Renal pelvis (tissue), 1 donor: ENCODE measurements at regions not wholly inside any gene's neighbourhood (a gene's known extent, or its start where the extent isn't known, plus 50 kb on each side); places are given as distances from the start of the nearest gene placed in this dataset.

ENCODE experiments used
- DNase-seq: peaks from one replicate; pipeline ENCODE4 v3.0.0-alpha.2; 2013

GRCh38 chr2:23291239-23291638, 93.7 kb upstream of the KLHL29 start:
- DNase-seq, result no peak

DNA sequence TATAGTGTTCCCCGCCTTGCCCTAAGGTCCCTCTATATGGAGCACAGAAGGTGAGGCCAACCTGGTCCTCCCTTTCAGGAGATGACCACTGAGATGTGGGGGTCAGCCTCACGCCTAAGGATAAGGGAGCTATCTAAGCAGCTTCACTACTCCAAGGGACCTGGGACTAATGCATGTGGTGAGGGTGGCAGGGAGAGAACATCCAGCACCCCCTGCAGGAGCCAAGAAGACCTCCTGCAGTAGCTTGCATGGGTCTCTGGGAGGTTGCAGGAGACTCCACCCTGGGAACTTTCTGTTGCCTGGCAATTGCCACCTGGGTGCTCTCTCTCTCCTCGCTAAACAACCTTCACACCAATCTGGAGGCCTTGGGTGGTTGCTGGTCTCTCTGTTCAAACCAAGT, 93.0 kb upstream of the KLHL29 start:
- no peak for DNase-seq

- no peak for DNase-seq
These were observed 91.9 kb upstream of the KLHL29 start for GRCh38 chr2:23293063-23293462.

DNA sequence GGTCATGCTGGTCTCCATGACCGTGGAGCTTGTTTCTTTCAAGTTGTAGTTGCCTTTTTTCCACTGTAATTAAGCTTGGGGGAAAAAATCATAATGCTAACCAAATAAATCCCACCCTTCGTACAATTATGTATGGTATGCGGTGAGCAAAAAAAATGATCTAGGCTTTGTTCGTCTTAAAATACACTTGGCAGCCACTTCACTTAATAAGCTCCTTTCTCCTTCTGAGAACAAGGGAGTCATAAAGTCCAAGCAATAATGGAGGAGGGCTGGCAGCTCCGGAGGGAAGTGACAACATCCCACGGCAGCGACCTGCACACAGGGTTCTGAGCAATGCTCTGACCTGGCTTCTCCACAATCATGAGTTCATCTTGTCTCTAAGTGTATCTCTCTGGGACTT, 91.2 kb upstream of the KLHL29 start:
- peak; percentile 21 for DNase-seq

DNA sequence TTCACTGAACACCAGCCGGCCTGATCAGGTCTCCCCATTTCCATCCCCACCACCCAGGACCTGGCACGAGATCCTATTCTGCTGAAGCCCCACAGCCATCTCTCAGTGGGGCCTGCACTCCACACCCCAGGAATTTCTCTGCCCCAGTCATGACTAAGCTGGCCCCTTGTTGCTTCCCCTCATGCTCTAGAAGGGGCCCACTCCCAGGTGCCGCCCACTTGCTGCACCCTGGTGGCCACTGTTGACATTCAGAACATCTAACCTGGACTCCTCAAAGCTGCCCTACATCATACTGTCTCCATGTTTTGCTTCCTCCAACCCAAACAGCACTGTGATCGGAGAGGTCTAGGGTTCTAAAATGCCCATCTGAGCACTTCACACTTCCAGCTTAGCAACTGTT, 90.7 kb upstream of the KLHL29 start:
- no peak for DNase-seq

GRCh38 chr2:23296691-23297090, 88.3 kb upstream of the KLHL29 start:
- no peak for DNase-seq

DNA sequence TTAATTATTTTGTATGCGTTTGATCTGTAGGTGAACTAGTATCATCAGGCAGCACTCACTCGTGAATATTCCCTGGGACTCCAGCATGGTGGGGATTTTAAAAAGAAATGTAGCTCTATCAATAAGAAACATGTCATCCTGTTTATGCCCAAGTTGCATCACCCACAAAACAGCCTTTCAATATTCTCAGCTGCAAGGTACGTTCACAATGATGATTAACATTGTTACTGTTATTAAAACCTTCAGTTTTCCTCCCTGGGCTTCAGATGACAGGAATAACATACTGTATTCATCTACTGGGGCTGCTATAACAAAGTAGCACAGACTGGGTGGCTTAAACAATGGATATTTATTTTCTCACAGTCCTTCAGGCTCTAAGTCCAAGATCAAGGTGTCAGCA, 87.9 kb upstream of the KLHL29 start:
- no peak for DNase-seq

DNA sequence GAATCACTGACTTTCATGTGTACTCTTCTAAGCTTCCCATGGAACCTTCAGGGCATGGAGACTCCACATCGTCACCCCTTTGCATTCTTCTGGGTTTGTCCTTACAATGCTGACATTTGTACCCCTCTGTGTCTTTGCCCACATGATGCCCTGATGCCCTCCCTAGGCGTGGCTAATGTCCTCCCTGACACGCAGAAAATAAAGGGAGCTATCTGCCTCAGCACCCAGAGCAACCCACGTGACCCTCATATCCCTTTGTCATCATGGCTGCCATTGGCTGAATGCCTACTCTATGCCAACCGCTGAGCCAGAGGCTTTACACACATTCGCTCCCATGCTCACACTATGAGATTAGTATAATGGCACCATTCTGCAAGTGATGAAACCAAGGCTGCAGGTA, 86.4 kb upstream of the KLHL29 start:
- DNase-seq, result no peak

DNA sequence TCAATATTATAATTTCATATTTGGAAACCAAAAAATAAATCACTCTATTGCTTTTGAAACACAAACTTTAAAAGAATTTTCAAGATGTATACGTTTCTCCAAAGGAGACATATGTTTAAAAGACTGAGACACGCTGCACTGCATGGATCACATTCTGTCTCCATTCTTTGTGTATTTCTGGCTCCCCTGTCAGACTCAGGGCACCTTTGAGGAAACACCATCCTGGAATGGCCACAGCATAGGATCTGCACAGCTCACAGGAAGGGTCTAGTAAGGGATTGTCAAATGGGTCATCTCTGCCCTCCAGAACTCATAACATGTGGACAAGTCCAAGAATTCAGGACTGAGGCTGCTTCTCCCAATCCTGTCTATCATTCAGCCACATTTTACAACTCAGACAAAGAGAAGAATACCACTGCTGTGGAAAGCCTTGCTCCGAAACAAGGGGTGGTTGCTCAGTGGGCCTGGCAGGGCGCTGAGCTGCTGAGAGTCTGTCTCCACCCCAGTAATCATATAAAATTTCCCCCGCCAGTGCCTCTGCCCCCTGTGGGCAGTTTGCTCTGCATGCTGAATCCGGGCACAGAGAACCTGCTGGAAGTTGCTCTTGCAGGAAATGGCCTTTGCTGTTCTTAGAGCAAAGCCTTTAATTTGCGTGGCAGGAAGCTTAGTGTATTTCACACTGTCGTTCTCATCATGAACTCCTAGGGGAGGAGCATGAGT, 85.3 kb upstream of the KLHL29 start:
- no peak for DNase-seq

GRCh38 chr2:23301136-23301535, 83.8 kb upstream of the KLHL29 start:
- no peak for DNase-seq

GRCh38 chr2:23302591-23302990, 82.4 kb upstream of the KLHL29 start:
- DNase-seq, result no peak

DNA sequence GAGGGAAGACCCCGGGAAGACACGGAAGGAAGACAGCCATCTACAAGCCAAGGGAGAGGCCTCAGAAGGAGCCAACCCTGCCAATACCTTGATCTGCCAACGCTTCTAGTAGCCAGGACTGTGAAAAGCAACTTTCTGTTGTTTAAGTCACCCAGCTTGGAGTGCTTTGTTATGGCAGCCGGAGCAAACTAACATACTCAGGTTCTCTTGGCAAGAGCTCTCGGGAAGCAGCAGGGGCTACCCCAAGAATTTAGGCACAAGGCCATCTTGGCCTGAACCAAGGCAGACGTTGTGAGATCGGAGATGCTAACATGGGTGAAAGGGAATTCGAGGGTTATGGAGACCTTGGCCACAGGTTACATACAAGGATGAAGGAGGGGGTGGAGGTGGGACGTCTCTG, 78.6 kb upstream of the KLHL29 start:
- no peak for DNase-seq

DNA sequence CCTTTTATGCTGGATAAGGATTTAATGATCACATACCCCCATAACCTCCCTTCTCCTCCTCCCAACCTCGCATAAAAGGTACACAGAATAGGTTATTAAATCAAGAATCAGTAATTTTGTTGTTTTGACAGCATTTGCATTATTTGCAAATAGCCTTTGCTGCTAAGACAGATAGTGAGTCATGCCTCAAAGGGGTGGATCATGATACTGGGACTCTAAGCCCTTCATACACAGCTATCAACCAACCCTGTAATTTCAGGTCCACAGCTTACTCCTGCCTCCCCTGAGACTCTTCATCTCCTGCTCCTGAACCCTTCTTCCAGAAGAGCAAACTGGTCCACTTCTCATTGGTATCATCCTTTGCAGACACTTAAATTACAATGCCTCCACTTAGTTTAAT, 73.8 kb upstream of the KLHL29 start:
- no peak for DNase-seq

DNA sequence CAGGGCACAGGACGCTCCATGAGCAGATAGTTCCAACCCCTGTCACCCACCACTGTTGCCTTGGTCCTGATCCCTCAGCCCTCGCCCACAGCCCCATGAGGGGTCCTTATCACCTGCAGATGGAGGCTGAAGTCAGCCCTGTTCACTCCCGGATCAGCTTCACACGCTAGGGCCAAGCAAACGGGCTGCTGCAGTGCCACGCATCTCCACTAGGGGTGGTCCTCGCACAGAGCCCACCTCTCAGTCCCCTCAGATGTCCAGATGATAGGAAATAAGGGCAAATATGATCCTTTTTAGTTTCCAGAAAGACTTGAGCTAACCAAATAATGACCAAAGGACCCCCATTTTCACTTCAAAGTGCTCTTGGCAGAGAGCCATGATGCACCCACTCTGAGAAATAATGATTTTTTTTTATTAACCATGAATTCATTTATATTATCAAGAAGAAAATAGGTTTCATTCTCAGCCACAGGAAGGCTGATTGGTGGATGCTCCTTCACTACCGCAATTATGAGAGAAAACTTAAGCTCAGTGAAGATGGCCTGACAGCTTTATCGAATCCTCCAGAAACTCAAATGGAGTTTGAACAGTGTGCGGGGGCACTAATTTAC, 71.9 kb upstream of the KLHL29 start:
- DNase-seq, result no peak

GRCh38 chr2:23314687-23315086, 70.3 kb upstream of the KLHL29 start:
- DNase-seq, result no peak

GRCh38 chr2:23320058-23320457, 64.9 kb upstream of the KLHL29 start:
- no peak for DNase-seq

- no peak for DNase-seq
These were observed 63.2 kb upstream of the KLHL29 start for GRCh38 chr2:23321751-23322150.

DNA sequence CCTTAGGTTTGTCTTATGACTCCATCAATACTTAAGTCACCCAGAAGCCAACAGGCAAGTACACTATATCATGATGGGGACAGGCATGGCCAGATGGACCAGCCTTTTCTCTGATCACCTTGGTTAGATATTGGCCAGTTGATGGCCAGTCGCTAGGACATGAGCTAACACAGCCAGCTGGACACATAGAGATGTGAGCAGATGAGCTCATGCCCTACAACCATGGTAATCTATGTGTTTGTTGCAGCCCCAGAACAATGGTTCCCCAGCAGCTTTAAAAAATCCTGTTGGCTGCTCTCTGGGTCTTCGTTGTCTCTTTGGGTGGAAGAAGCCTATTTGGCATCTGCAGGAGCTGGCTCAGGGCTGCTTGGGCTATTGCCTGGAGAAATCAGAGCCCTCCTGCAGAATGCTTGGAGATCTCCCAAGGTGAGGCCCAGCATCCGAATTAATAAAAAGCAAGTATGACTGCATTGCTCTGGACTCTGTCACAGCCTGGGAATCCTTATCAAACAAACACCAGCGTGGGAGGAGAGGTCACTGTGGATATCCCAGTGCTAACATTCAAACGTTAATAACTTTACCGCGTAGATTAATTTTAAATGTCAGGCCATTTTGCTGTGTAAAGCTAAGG, 62.3 kb upstream of the KLHL29 start:
- no peak for DNase-seq

DNA sequence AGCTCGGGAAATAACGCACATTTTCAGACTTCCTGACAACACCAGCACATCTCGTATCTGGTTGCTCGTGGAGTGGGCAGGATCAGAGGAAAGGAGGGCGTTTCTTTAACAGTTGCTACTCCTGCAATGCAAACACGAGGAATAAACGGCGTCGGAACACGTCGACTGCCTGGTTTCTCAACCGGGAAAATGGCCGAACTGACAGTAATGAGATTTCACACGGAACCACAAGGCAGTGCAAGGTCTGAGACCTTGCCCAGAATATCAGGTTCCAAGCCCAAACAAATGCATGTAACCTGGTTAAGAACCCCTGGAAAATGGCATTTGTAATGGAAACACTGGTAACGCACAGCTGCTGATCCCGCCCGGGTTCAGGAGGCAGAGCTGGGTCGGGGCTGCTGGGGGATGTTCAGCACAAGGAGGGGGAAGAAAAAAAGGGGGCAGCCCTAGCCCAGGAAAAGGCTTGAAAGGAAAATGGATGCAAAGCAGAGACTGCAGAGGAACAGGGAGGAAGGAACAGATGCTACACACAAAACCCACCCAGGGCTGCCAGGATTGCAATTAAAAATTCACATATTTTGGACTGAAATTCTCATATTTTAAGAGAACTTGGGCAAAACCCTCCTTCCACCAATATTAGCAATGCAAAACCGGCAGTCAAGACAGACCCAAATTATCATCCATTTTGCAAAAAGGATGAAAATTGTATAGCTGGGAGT, 61.6 kb upstream of the KLHL29 start:
- DNase-seq, result no peak

DNA sequence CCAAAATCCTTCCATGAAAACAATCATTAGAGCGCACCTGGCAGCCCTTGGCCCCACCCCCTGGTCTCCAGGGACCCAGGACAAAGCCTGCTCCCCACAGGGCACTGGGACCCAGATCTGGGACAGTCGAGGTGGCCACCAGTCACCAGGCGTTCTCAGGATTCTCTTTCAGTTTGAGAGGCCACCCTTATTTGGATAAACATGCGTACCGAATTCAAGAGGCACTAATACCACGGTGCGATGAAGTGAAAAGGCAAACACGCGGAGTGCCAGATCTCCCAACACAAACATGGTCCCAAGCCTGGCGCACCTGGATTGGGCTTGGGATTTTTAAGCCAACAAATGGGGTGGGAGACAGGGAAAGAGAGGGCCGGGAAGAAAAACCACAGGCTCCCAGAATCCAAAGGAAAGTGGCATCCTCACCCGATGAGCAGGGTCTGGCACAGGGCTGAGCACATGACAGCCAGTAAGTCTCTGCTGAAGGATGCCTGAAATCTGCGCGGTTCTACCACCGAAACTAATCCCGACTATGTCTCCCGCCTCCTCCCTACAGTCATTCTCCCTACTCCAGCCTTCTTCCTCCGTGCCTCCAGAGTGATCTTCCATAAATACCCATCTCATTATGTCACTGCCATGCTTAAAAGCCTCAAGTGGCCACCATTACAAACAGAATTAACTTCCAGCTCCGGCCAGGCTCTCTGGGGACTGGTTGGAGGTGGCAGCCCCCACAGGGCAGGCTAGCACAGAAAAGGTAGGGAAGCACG, 60.9 kb upstream of the KLHL29 start:
- DNase-seq, result no peak

DNA sequence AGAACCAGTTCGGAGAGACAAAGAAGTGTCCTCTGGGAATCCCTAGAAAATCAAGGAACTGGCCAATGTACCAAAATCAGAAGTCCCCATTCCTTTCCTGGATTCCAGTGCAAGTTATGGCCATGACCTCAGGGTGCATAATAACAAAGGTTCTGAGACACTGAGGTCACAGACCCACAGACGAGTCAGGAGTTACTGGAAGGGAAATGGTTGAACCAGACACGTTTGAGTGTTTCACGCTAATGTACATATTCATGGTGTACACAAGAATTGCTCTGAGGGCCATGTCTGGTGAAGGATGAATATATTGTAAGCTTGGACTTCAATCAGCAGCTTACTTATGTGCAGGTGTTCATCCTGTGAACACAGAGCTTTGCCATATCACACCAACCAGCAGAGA, 58.6 kb upstream of the KLHL29 start:
- DNase-seq, result no peak

GRCh38 chr2:23327416-23327815, 57.6 kb upstream of the KLHL29 start:
- DNase-seq, result no peak
